H1 (cell line): ENCODE measurements at regions not wholly inside any gene's neighbourhood (a gene's known extent, or its start where the extent isn't known, plus 50 kb on each side); places are given as distances from the start of the nearest gene placed in this dataset.

ENCODE experiments used
- CTCF ChIA-PET: fragments of 300-600 bp; sonication (Branson Sonifier 250); formaldehyde crosslinking; loops from one replicate; lab custom pipeline; 2021; ENCODE audit not compliant: partially characterized antibody; lab: Charles Lee
- POLR2A ChIA-PET: fragments of 300-600 bp; sonication (Branson Sonifier 250); formaldehyde crosslinking; loops from one replicate; lab custom pipeline; 2021; ENCODE audit warnings: inconsistent platforms; ENCODE audit not compliant: partially characterized antibody; lab: Charles Lee
- DNase-seq, 2 experiments: peaks; one replicate each; pipeline versions ENCODE4 v3.0.0 to v3.0.0-alpha.2; 2010 to 2022; ENCODE audit warnings: low spot score in 2 of 2, low read depth in 1 of 2, mixed read lengths in 1 of 2
- FAIRE-seq: peaks from 2 replicates; lab custom pipeline; 2011; peaks lifted over from hg19 to GRCh38; lab: Jason Lieb, UNC
- H2AFZ ChIP-seq: 2 replicates; pipeline ENCODE4 v1.8.1; 2012; ENCODE audit warnings: low read length, inconsistent platforms
- H2AK5ac ChIP-seq: 2 replicates; pipeline ENCODE4 v1.6.1; 2013; ENCODE audit warnings: low read depth, low read length
- H2BK120ac ChIP-seq: replicated peaks from 2 replicates; pipeline ENCODE3; 2013; ENCODE audit warnings: low read depth, low read length, inconsistent platforms
- H2BK12ac ChIP-seq: 2 replicates; pipeline ENCODE4 v1.6.1; 2013; ENCODE audit warnings: low read depth, low read length
- H2BK15ac ChIP-seq: 2 replicates; pipeline ENCODE4 v1.6.1; 2013; ENCODE audit warnings: low read length
- H2BK20ac ChIP-seq: 2 replicates; pipeline ENCODE4 v1.6.1; 2013; ENCODE audit warnings: low read length
- H2BK5ac ChIP-seq: 2 replicates; pipeline ENCODE4 v1.6.1; 2013; ENCODE audit warnings: low read depth, low read length
- H3K14ac ChIP-seq: 2 replicates; pipeline ENCODE4 v1.6.1; 2013; ENCODE audit warnings: inconsistent platforms; ENCODE audit not compliant: insufficient read length
- H3K18ac ChIP-seq: 2 replicates; pipeline ENCODE4 v1.6.1; 2013; ENCODE audit warnings: low read length; ENCODE audit errors: extremely low read depth
- H3K23ac ChIP-seq: 2 replicates; pipeline ENCODE4 v1.6.1; 2013; ENCODE audit warnings: inconsistent platforms; ENCODE audit not compliant: insufficient read length
- H3K23me2 ChIP-seq: 2 replicates; pipeline ENCODE4 v1.6.1; 2013; ENCODE audit warnings: low read depth, low read length
- H3K27ac ChIP-seq: 2 replicates; pipeline ENCODE4 v1.6.1; 2011; ENCODE audit warnings: low read depth, low read length, inconsistent platforms
- H3K27me3 ChIP-seq, 4 experiments: replicated peaks in 1 of 4; 1 replicate in 1 of 4; 2 replicates in 3 of 4; pipeline versions ENCODE4 v1.6.1 to v1.8.1; 2011 to 2013; ENCODE audit warnings: low read length in 3 of 4, mild to moderate bottlenecking in 3 of 4, inconsistent platforms in 2 of 4, mixed read lengths in 2 of 4, moderate library complexity in 1 of 4; ENCODE audit not compliant: control insufficient read depth in 3 of 4, insufficient read depth in 3 of 4; ENCODE audit errors: extremely low read depth in 1 of 4
- H3K36me3 ChIP-seq, 4 experiments: 2 replicates each; pipeline versions ENCODE4 v1.6.1 to v1.8.1; 2011 to 2013; ENCODE audit warnings: mild to moderate bottlenecking in 4 of 4, low read length in 3 of 4, moderate library complexity in 2 of 4, control low read depth in 1 of 4, inconsistent platforms in 1 of 4; ENCODE audit not compliant: insufficient read depth in 4 of 4, control insufficient read depth in 2 of 4
- H3K4ac ChIP-seq: replicated peaks from 2 replicates; pipeline ENCODE3; 2013; ENCODE audit warnings: low read length, low read depth, mixed read lengths, inconsistent platforms; ENCODE audit not compliant: insufficient read length
- H3K4me1 ChIP-seq, 4 experiments: replicated peaks in 1 of 4; 1 replicate in 1 of 4; 2 replicates in 3 of 4; pipeline versions ENCODE4 v1.6.1 to v1.8.1; 2011 to 2013; ENCODE audit warnings: low read length in 3 of 4, inconsistent platforms in 2 of 4, mixed read lengths in 1 of 4; ENCODE audit not compliant: insufficient read depth in 4 of 4, control insufficient read depth in 3 of 4
- H3K4me2 ChIP-seq, 2 experiments: 2 replicates each; pipeline versions ENCODE4 v1.6.1 to v1.8.1; 2011 to 2013; ENCODE audit warnings: low read depth in 2 of 2, low read length in 2 of 2, control low read depth in 1 of 2, inconsistent platforms in 1 of 2, mild to moderate bottlenecking in 1 of 2; ENCODE audit not compliant: insufficient read depth in 1 of 2
- H3K4me3 ChIP-seq, 4 experiments: fragments of 200-600, 300-600 bp in 1 of 4; sonication (generic), shearing (Covaris generic), sonication (Bioruptor Twin) in 1 of 4; 2 replicates each; pipeline versions ENCODE4 v1.5.1 to v1.8.1; 2011 to 2016; ENCODE audit warnings: low read length in 4 of 4, low read depth in 3 of 4, control low read depth in 2 of 4, inconsistent platforms in 2 of 4, mild to moderate bottlenecking in 2 of 4, mixed read lengths in 1 of 4, moderate library complexity in 1 of 4; ENCODE audit not compliant: insufficient read depth in 2 of 4; ENCODE audit errors: extremely low read depth in 1 of 4
- H3K56ac ChIP-seq: replicated peaks from 2 replicates; pipeline ENCODE3; 2013; ENCODE audit warnings: low read depth, mild to moderate bottlenecking, mixed read lengths, low read length, inconsistent platforms; ENCODE audit not compliant: insufficient read length
- H3K79me1 ChIP-seq: 2 replicates; pipeline ENCODE4 v1.6.1; 2013; ENCODE audit warnings: low read depth, low read length, control low read depth
- H3K79me2 ChIP-seq, 2 experiments: 2 replicates each; pipeline versions ENCODE4 v1.6.1 to v1.8.1; 2012 to 2013; ENCODE audit warnings: low read length in 2 of 2, mild to moderate bottlenecking in 2 of 2, inconsistent platforms in 1 of 2; ENCODE audit not compliant: insufficient read depth in 2 of 2, control insufficient read depth in 1 of 2
- H3K9ac ChIP-seq, 4 experiments: replicated peaks in 1 of 4; 1 replicate in 1 of 4; 2 replicates in 3 of 4; pipeline versions ENCODE4 v1.6.1 to v1.8.1; 2011 to 2013; ENCODE audit warnings: low read depth in 3 of 4, low read length in 3 of 4, control low read depth in 2 of 4, mild to moderate bottlenecking in 2 of 4, moderate library complexity in 2 of 4, inconsistent platforms in 1 of 4; ENCODE audit errors: extremely low read depth in 1 of 4
- H3K9me3 ChIP-seq, 2 experiments: 2 replicates each; pipeline versions ENCODE4 v1.6.1 to v1.8.1; 2012 to 2013; ENCODE audit warnings: mild to moderate bottlenecking in 2 of 2, moderate library complexity in 2 of 2, control low read depth in 1 of 2, inconsistent platforms in 1 of 2, low read depth in 1 of 2, low read length in 1 of 2, mixed read lengths in 1 of 2; ENCODE audit not compliant: insufficient read depth in 2 of 2
- H4K20me1 ChIP-seq, 2 experiments: replicated peaks in 1 of 2; 2 replicates each; pipeline versions ENCODE3 to v1.8.1; 2011 to 2013; ENCODE audit warnings: inconsistent platforms in 2 of 2, low read length in 2 of 2, mild to moderate bottlenecking in 1 of 2; ENCODE audit not compliant: insufficient read depth in 2 of 2, control insufficient read depth in 1 of 2
- H4K5ac ChIP-seq: 2 replicates; pipeline ENCODE4 v1.6.1; 2013; ENCODE audit warnings: low read length, low read depth, mixed read lengths, inconsistent platforms; ENCODE audit not compliant: insufficient read length
- H4K8ac ChIP-seq: 2 replicates; pipeline ENCODE4 v1.8.0; 2013; ENCODE audit warnings: mild to moderate bottlenecking, moderate library complexity, low read length, inconsistent platforms; ENCODE audit not compliant: insufficient read depth; ENCODE audit errors: extremely low read depth
- H4K91ac ChIP-seq: replicated peaks from 2 replicates; pipeline ENCODE3; 2013; ENCODE audit warnings: low read length, mixed read lengths, inconsistent platforms; ENCODE audit not compliant: insufficient read length
- ASH2L ChIP-seq: fragments of 200-600, 300-600 bp; sonication (generic); IDR thresholded peaks from one replicate; pipeline ENCODE4 v1.7.1; 2017; ENCODE audit warnings: low read length
- TEAD4 ChIP-seq: IDR thresholded peaks from 2 replicates; pipeline ENCODE4 v1.6.1; 2012; ENCODE audit warnings: low read depth, low read length, inconsistent platforms, mixed read lengths
- WGBS, 2 experiments: shearing (Covaris generic) in 1 of 2; methylation state at CpG; one replicate each; pipeline versions ENCODE4 v1.1.6 to v1.1.7; 2013 to 2015; ENCODE audit warnings: low lambda C conversion rate in 2 of 2, mixed read lengths in 2 of 2, inconsistent platforms in 1 of 2, low coverage in 1 of 2, missing lambda C conversion rate in 1 of 2; ENCODE audit not compliant: insufficient replicate concordance in 2 of 2, insufficient coverage in 1 of 2, insufficient read length in 1 of 2; ENCODE audit errors: extremely low coverage in 1 of 2, missing lambda C conversion rate in 1 of 2; 5-methylcytosine and 5-hydroxymethylcytosine counted together
- TF ChIP-seq, protein P1 (sequence below): IDR thresholded peaks from 2 replicates; pipeline ENCODE4 v1.6.1; 2012; ENCODE audit warnings: inconsistent platforms

DNA sequence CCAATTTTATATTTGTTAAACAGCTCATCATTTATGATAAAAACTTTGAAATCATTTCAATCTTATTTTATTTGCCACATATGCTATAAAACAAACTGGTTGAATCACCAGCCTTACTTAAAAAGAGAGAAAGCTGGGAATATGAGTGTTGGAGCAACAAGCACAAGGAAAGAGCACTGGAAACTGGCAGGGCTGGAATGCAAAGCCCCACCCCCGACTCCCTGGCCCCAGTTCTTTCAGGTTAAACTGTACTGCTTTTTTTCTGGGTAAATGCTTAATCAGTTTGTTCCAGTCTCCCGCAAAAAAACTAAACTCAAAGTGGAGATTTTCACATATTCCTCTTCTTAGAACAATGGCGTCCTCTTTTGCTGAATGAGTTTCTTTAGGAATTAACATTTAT is 433.8 kb upstream of the NOX3 start:
- H2BK15ac ChIP-seq = no peak overlapping the region
- H4K20me1 ChIP-seq = no peaks in the 10 kb centered on the region
- H3K79me1 ChIP-seq = no peaks in the 10 kb centered on the region
- H3K4me3 ChIP-seq = no peak overlapping the region
- H3K4ac ChIP-seq = no peak overlapping the region
- TF ChIP-seq, protein P1, sequence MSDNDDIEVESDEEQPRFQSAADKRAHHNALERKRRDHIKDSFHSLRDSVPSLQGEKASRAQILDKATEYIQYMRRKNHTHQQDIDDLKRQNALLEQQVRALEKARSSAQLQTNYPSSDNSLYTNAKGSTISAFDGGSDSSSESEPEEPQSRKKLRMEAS = no peak
- TF ChIP-seq TEAD4 (peak; percentile 81), ASH2L (peak; percentile 44)
- TF ChIP-seq, all 59 proteins: peak for 2
- H4K91ac ChIP-seq = no peak overlapping the region
- H3K9ac ChIP-seq = no peak overlapping the region
- no peak overlapping the region for H2BK120ac ChIP-seq
- no peak overlapping the region for H3K18ac ChIP-seq
- no peaks in the 10 kb centered on the region for H3K79me2 ChIP-seq
- H2BK12ac ChIP-seq = no peak overlapping the region
- peaks cover 0 to 12% (median 10%) of the 10 kb centered on the region in 4 experiments; a peak in 3 of 7 replicates for H3K4me1 ChIP-seq
- DNase-seq = no peak
- H3K4me2 ChIP-seq = no peak overlapping the region
- no peak overlapping the region for H2AK5ac ChIP-seq
- FAIRE-seq = no peak
- no peaks in the 10 kb centered on the region for H3K36me3 ChIP-seq
- H3K23me2 ChIP-seq = no peaks in the 10 kb centered on the region; the same call in 1 of the 2 replicates
- H3K56ac ChIP-seq = no peak overlapping the region
- CTCF ChIA-PET = no interaction called here
- H3K23ac ChIP-seq = no peak overlapping the region
- H3K27ac ChIP-seq = no peak overlapping the region
- no peak overlapping the region for H2BK5ac ChIP-seq
- H3K27me3 ChIP-seq = no peaks in the 10 kb centered on the region
- H2AFZ ChIP-seq = no peak overlapping the region
- H3K14ac ChIP-seq = no peak overlapping the region
- POLR2A ChIA-PET = no interaction called here
- no peak overlapping the region for H4K8ac ChIP-seq
- H3K9me3 ChIP-seq = no peaks in the 10 kb centered on the region
- no peak overlapping the region for H2BK20ac ChIP-seq
- H4K5ac ChIP-seq = no peak overlapping the region
- 85% methylated on average over 3 of the region's 3 CpGs; no CpG with 5 or more reads in 1 of the 2 experiments for WGBS, 2 experiments
